ENCODE measurements at regions not wholly inside any gene's neighbourhood (a gene's known extent, or its start where the extent isn't known, plus 50 kb on each side); places are given as distances from the start of the nearest gene placed in this dataset.
"Not testable (repeated sequence)": the region's sequence is repeated elsewhere in the genome, so short reads cannot be mapped to it uniquely, and the experiment has no call there.

GRCh38 chr5:2849429-2849828, 98.0 kb upstream of the IRX2 start:
- in situ Hi-C loops (cut with HindIII; ENCODE audit: low sequenced_read_pairs), result no loop called here

- in situ Hi-C loops (cut with HindIII; ENCODE audit: low sequenced_read_pairs), result no loop called here
Measured at GRCh38 chr5:2848619-2849018, 97.1 kb upstream of the IRX2 start.

GRCh38 chr5:2847608-2848007, 96.1 kb upstream of the IRX2 start:
- in situ Hi-C loops (cut with HindIII; ENCODE audit: low sequenced_read_pairs), result no loop called here

GRCh38 chr5:2841208-2841607, 89.7 kb upstream of the IRX2 start:
- in situ Hi-C loops (cut with HindIII; ENCODE audit: low sequenced_read_pairs), result no loop called here

- in situ Hi-C loops (cut with HindIII; ENCODE audit: low sequenced_read_pairs), result no loop called here
Measured at GRCh38 chr5:2840372-2840915, 89.0 kb upstream of the IRX2 start.

GRCh38 chr5:2836133-2836532, 84.7 kb upstream of the IRX2 start:
- in situ Hi-C loops (cut with HindIII; ENCODE audit: low sequenced_read_pairs), result no loop called here

GRCh38 chr5:2833556-2833955, 82.1 kb upstream of the IRX2 start:
- in situ Hi-C loops (cut with HindIII; ENCODE audit: low sequenced_read_pairs), result no loop called here

GRCh38 chr5:2832394-2832793, 80.9 kb upstream of the IRX2 start:
- in situ Hi-C loops (cut with HindIII; ENCODE audit: low sequenced_read_pairs), result no loop called here

- in situ Hi-C loops (cut with HindIII; ENCODE audit: low sequenced_read_pairs), result no loop called here
Measured at GRCh38 chr5:2829239-2829638, 77.8 kb upstream of the IRX2 start.

- in situ Hi-C loops (cut with HindIII; ENCODE audit: low sequenced_read_pairs), result no loop called here
Measured at GRCh38 chr5:2818936-2819335, 67.5 kb upstream of the IRX2 start.

- in situ Hi-C loops (cut with HindIII; ENCODE audit: low sequenced_read_pairs), result no loop called here
Measured at GRCh38 chr5:2817031-2817603, 65.6 kb upstream of the IRX2 start.

GRCh38 chr5:2813678-2814077, 62.2 kb upstream of the IRX2 start:
- in situ Hi-C loops (cut with HindIII; ENCODE audit: low sequenced_read_pairs), result no loop called here

- in situ Hi-C loops (cut with HindIII; ENCODE audit: low sequenced_read_pairs), result no loop called here
Measured at GRCh38 chr5:2810644-2811043, 59.2 kb upstream of the IRX2 start.

- in situ Hi-C loops (cut with HindIII; ENCODE audit: low sequenced_read_pairs), result not testable (repeated sequence)
Measured at GRCh38 chr5:2807244-2807643, 55.8 kb upstream of the IRX2 start.

- in situ Hi-C loops (cut with HindIII; ENCODE audit: low sequenced_read_pairs), result no loop called here
Measured at GRCh38 chr5:2806176-2806575, 54.7 kb upstream of the IRX2 start.

GRCh38 chr5:2805080-2805479, 53.6 kb upstream of the IRX2 start:
- in situ Hi-C loops (cut with HindIII; ENCODE audit: low sequenced_read_pairs), result no loop called here

GRCh38 chr5:2803751-2804150, 52.3 kb upstream of the IRX2 start:
- in situ Hi-C loops (cut with HindIII; ENCODE audit: low sequenced_read_pairs), result no loop called here

GRCh38 chr5:2802693-2803365, 51.4 kb upstream of the IRX2 start:
- in situ Hi-C loops (cut with HindIII; ENCODE audit: low sequenced_read_pairs), result no loop called here

- in situ Hi-C loops (cut with HindIII; ENCODE audit: low sequenced_read_pairs), result no loop called here
Measured at GRCh38 chr5:2801577-2802525, 50.4 kb upstream of the IRX2 start.
